Natural killer cell (primary cell): ENCODE measurements at regions not wholly inside any gene's neighbourhood (a gene's known extent, or its start where the extent isn't known, plus 50 kb on each side); places are given as distances from the start of the nearest gene placed in this dataset.

Experiments used
- ATAC-seq, 3 donors: fragments of 150-1000 bp in 2 of 3; fragments of 200-7000 bp in 1 of 3; cut with Tn5 transposase; 1 replicate in 1 of 3; 2 replicates in 2 of 3; pipeline ENCODE4 v1.10.0; 2021; ENCODE audit warnings: mild to moderate bottlenecking in 2 of 3, moderate library complexity in 2 of 3
- DNase-seq, 2 donors: peaks; one replicate each; pipeline versions ENCODE4 v3.0.0 to v3.0.0-alpha.2; 2013 to 2021; ENCODE audit warnings: mixed read lengths in 1 of 2
- H3K27ac ChIP-seq: one replicate; pipeline ENCODE4 v1.5.1; 2013; ENCODE audit warnings: mild to moderate bottlenecking, low read length
- H3K27me3 ChIP-seq: one replicate; pipeline ENCODE4 v1.6.1; 2013; ENCODE audit warnings: low read length; ENCODE audit not compliant: control insufficient read depth, insufficient read depth
- H3K36me3 ChIP-seq: one replicate; pipeline ENCODE4 v1.6.1; 2013; ENCODE audit warnings: low read length; ENCODE audit not compliant: control insufficient read depth, insufficient read depth
- H3K4me1 ChIP-seq: one replicate; pipeline ENCODE4 v1.6.1; 2013; ENCODE audit warnings: low read length; ENCODE audit not compliant: control insufficient read depth, insufficient read depth
- H3K4me3 ChIP-seq: one replicate; pipeline ENCODE4 v1.5.1; 2013; ENCODE audit warnings: low read length
- H3K9me3 ChIP-seq: one replicate; pipeline ENCODE4 v1.6.1; 2013; ENCODE audit warnings: low read length; ENCODE audit not compliant: control insufficient read depth, insufficient read depth
- H3K27ac Mint-ChIP-seq, 2 donors: one replicate each; pipeline ENCODE4 v1.8.0; 2022; ENCODE audit warnings: mild to moderate bottlenecking in 2 of 2, mixed read lengths in 2 of 2, moderate library complexity in 1 of 2
- H3K27me3 Mint-ChIP-seq, 2 donors: one replicate each; pipeline ENCODE4 v1.8.0; 2022; ENCODE audit warnings: low read depth in 2 of 2, mixed read lengths in 2 of 2
- H3K36me3 Mint-ChIP-seq: one replicate; pipeline ENCODE4 v1.8.0; 2022; ENCODE audit warnings: mixed read lengths
- H3K4me1 Mint-ChIP-seq, 2 donors: one replicate each; pipeline ENCODE4 v1.8.0; 2022; ENCODE audit warnings: mixed read lengths in 2 of 2
- H3K4me3 Mint-ChIP-seq: one replicate; pipeline ENCODE4 v1.8.0; 2022; ENCODE audit warnings: mild to moderate bottlenecking, moderate library complexity, mixed read lengths
- H3K9me3 Mint-ChIP-seq, 2 donors: one replicate each; pipeline ENCODE4 v1.8.0; 2022; ENCODE audit warnings: mixed read lengths in 2 of 2
- WGBS: methylation state at CpG from one replicate; pipeline ENCODE4 v1.1.7; 2013; ENCODE audit warnings: missing lambda C conversion rate; ENCODE audit not compliant: insufficient coverage; 5-methylcytosine and 5-hydroxymethylcytosine counted together
- intact Hi-C: fragments of 100-400 bp; cut with micrococcal nuclease; formaldehyde crosslinking; loops from one replicate; pipeline ENCODE4 v1.14.2; 2022
- TF ChIP-seq, protein P1 (sequence below): fragments of 200-600 bp; IDR thresholded peaks from one replicate; pipeline ENCODE4 v1.8.0; 2022; ENCODE audit warnings: antibody characterized with exemption

GRCh38 chr22:44615602-44616180 is 86.3 kb upstream of the PRR5 start:
- Mint-ChIP-seq H3K9me3 (peaks cover 0 to 3% of the 10 kb centered on the region in 2 donors), H3K4me3 (no peak overlapping the region)

DNA sequence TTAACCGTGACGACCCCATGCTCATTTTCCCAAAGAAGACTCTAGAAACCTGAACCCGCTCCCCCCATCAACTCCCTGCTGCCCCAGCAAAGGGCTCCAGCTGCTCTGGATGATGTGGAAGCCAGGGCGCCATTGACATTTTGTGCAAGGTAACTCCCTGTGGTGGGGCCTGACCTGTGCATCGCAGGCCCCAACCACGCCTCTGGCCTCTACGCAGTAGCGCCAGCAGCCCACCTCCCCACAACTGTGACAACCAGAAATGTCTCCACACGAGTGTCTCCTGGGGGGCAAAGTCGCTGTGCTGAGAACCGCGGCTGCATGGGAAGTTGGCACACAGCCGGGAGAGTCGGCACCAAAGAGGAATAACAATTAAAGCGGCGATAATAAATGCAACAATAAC is 86.9 kb upstream of the PRR5 start:
- Mint-ChIP-seq H3K9me3 (peaks cover 0 to 3% of the 10 kb centered on the region in 2 donors), H3K27me3 (no peaks in the 10 kb centered on the region), H3K36me3 (no peaks in the 10 kb centered on the region), H3K4me1 (no peaks in the 10 kb centered on the region), H3K27ac (no peak overlapping the region), H3K4me3 (no peak overlapping the region)
- 94% methylated on average over 16 of the region's 16 CpGs for WGBS
- Histone ChIP-seq H3K4me3 (no peak overlapping the region), H3K27ac (no peak overlapping the region), H3K9me3 (peaks cover 37% of the 10 kb centered on the region), H3K36me3 (no peaks in the 10 kb centered on the region), H3K27me3 (no peaks in the 10 kb centered on the region), H3K4me1 (peaks cover 14% of the 10 kb centered on the region)
- ATAC-seq (no peak), DNase-seq (no peak)
- intact Hi-C loops: no loop called here
- TF ChIP-seq, protein P1, sequence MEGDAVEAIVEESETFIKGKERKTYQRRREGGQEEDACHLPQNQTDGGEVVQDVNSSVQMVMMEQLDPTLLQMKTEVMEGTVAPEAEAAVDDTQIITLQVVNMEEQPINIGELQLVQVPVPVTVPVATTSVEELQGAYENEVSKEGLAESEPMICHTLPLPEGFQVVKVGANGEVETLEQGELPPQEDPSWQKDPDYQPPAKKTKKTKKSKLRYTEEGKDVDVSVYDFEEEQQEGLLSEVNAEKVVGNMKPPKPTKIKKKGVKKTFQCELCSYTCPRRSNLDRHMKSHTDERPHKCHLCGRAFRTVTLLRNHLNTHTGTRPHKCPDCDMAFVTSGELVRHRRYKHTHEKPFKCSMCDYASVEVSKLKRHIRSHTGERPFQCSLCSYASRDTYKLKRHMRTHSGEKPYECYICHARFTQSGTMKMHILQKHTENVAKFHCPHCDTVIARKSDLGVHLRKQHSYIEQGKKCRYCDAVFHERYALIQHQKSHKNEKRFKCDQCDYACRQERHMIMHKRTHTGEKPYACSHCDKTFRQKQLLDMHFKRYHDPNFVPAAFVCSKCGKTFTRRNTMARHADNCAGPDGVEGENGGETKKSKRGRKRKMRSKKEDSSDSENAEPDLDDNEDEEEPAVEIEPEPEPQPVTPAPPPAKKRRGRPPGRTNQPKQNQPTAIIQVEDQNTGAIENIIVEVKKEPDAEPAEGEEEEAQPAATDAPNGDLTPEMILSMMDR: no peak

More at GRCh38 chr22:44615602-44616180, 86.3 kb upstream of the PRR5 start:
- Mint-ChIP-seq H3K4me1 (peaks cover 0 to 5% of the 10 kb centered on the region in 2 donors), H3K27ac (no peak overlapping the region), H3K36me3 (no peaks in the 10 kb centered on the region), H3K27me3 (no peaks in the 10 kb centered on the region)
- no peak for ATAC-seq
- TF ChIP-seq, protein P1: no peak
- Histone ChIP-seq H3K27ac (no peak overlapping the region), H3K4me3 (no peak overlapping the region), H3K36me3 (no peaks in the 10 kb centered on the region), H3K4me1 (peaks cover 19% of the 10 kb centered on the region), H3K9me3 (peaks cover 37% of the 10 kb centered on the region), H3K27me3 (no peaks in the 10 kb centered on the region)
- intact Hi-C loops: no loop called here
- WGBS: 84% methylated on average over 8 of the region's 8 CpGs
- no peak for DNase-seq

DNA sequence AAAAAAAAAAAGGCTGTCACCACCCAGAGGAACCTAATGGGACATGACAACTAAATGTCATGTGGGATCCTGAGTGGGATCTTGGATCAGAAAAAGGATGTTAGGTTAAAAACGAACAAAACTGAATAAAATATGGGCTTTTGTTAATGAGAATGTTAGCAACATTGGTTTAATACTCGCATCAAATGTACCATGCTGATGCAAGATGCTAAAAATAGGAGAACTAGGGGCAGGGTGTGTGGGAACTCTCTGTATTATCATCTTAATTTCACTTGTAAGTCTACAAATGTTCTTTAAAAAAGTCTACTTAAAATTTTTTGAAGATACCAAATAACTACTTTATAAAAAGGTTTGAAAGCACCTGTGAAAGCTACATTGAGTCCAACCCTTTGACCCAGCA is 88.8 kb upstream of the PRR5 start:
- Mint-ChIP-seq H3K9me3 (peaks cover 0 to 3% of the 10 kb centered on the region in 2 donors), H3K36me3 (no peaks in the 10 kb centered on the region), H3K4me3 (no peak overlapping the region), H3K27me3 (no peaks in the 10 kb centered on the region), H3K27ac (no peak overlapping the region), H3K4me1 (no peaks in the 10 kb centered on the region)
- Histone ChIP-seq H3K27me3 (no peaks in the 10 kb centered on the region), H3K4me3 (no peak overlapping the region), H3K4me1 (peaks cover 5% of the 10 kb centered on the region), H3K27ac (no peak overlapping the region), H3K9me3 (peaks cover 37% of the 10 kb centered on the region), H3K36me3 (no peaks in the 10 kb centered on the region)
- DNase-seq (no peak), ATAC-seq (no peak)
- intact Hi-C loops: no loop called here
- WGBS: 76% methylated on average over 2 of the region's 2 CpGs
- TF ChIP-seq, protein P1: no peak

DNA sequence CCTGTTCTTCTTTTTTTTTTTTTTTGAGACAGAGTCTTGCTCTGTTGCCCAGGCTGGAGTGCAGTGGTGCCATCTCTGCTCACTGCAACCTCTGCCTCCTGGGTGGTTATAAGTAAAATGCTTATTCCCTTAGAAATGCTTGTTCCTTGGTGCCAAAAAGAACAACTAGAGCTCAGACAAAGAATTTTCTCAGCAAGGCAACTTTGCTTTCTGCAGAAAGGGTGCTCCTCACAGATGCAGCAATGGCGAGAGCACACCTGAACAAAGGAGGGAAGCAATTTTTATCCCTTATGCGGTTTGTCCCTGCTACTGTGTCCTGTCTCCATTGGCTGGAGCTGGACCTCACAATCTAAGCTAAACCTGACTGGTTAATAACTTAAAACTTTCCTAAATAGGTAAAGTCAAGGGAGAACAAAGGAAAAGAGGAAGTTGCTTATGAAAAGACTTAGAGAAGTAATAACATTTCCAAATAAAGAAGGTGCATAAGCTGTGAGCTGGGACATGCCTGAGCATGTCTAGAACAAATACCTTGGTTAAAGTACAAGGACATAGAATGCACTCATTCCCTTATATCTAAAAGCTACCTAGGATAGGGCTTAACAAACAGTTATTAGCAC is 90.0 kb upstream of the PRR5 start:
- no peaks in the 10 kb centered on the region for H3K36me3 Mint-ChIP-seq
- H3K27ac Mint-ChIP-seq: no peak overlapping the region
- no peak overlapping the region for H3K4me3 Mint-ChIP-seq
- intact Hi-C loops: no loop called here
- H3K9me3 Mint-ChIP-seq: peaks cover 0 to 3% of the 10 kb centered on the region in 2 donors
- H3K27me3 Mint-ChIP-seq: peaks cover 3 to 5% of the 10 kb centered on the region in 2 donors
- ATAC-seq (no peak), DNase-seq (no peak)
- peaks cover 0 to 4% of the 10 kb centered on the region in 2 donors for H3K4me1 Mint-ChIP-seq
- TF ChIP-seq, protein P1: no peak
- Histone ChIP-seq H3K36me3 (no peaks in the 10 kb centered on the region), H3K4me1 (no peaks in the 10 kb centered on the region), H3K9me3 (peaks cover 37% of the 10 kb centered on the region), H3K27ac (no peak overlapping the region), H3K4me3 (no peak overlapping the region), H3K27me3 (no peaks in the 10 kb centered on the region)
- 96% methylated on average over 2 of the region's 2 CpGs for WGBS
